HCT116 (cell line): ENCODE measurements at regions not wholly inside any gene's neighbourhood (a gene's known extent, or its start where the extent isn't known, plus 50 kb on each side); places are given as distances from the start of the nearest gene placed in this dataset.

Experiments used
- ATAC-seq: fragments of 200-7000 bp; cut with Tn5 transposase; 2 replicates; pipeline ENCODE4 v1.9.1; 2020; ENCODE audit warnings: mild to moderate bottlenecking, moderate library complexity
- BruUV-seq: library from RNA; stranded (reverse); fragments of 400-500 nt; replicated peaks from 2 replicates; lab custom pipeline; 2021; lab: Mats Ljungman, UMichigan
- CTCF ChIA-PET: fragments of 300-600 bp; sonication (Branson Sonifier 250); formaldehyde crosslinking; loops from one replicate; lab custom pipeline; 2021; ENCODE audit warnings: antibody characterized with exemption; lab: Charles Lee
- POLR2A ChIA-PET: fragments of 300-600, 350-600 bp; sonication (Branson Sonifier 250); formaldehyde crosslinking; loops from one replicate; lab custom pipeline; 2021; ENCODE audit warnings: antibody characterized with exemption; lab: Charles Lee
- RAD21 ChIA-PET, 2 experiments: fragments of 300-600 bp; sonication (Branson Sonifier 250); formaldehyde crosslinking; loops; one replicate each; lab custom pipeline; 2023; ENCODE audit warnings: low total read pairs in 2 of 2; ENCODE audit not compliant: uncharacterized antibody in 2 of 2, unreplicated experiment in 2 of 2, low non-redundant PET in 1 of 2; lab: Charles Lee
- DNase-seq: peaks from one replicate; pipeline ENCODE4 v3.0.0-alpha.2; 2010; ENCODE audit warnings: low read depth, low spot score
- H2AFZ ChIP-seq: fragments of 200-600 bp; shearing (Covaris generic), sonication (generic); 2 replicates; pipeline ENCODE4 v1.6.1; 2017; ENCODE audit warnings: low read depth, mixed run types, mixed read lengths, antibody characterized with exemption, low read length; ENCODE audit not compliant: poor library complexity, severe bottlenecking
- H3K27ac ChIP-seq: 2 replicates; pipeline ENCODE4 v1.5.1; 2012; ENCODE audit warnings: low read depth, low read length
- H3K27me3 ChIP-seq: fragments of 200-600 bp; sonication (generic); 2 replicates; pipeline ENCODE4 v1.6.1; 2016; ENCODE audit warnings: mixed run types, low read length, mixed read lengths; ENCODE audit not compliant: insufficient read depth
- H3K36me3 ChIP-seq, 2 experiments: fragments of 200-500 bp in 1 of 2; fragments of 200-600 bp in 1 of 2; sonication (Bioruptor generic) in 1 of 2; sonication (generic) in 1 of 2; 2 replicates each; pipeline versions ENCODE4 v1.5.1 to v1.6.1; 2014 to 2016; ENCODE audit warnings: low read length in 2 of 2, inconsistent platforms in 1 of 2, mixed read lengths in 1 of 2, mixed run types in 1 of 2; ENCODE audit not compliant: insufficient read depth in 2 of 2, control insufficient read depth in 1 of 2
- H3K4me1 ChIP-seq, 2 experiments: fragments of 200-600 bp in 1 of 2; sonication (generic) in 1 of 2; 2 replicates each; pipeline versions ENCODE4 v1.5.1 to v1.6.1; 2012 to 2017; ENCODE audit warnings: low read length in 2 of 2, inconsistent platforms in 1 of 2, mild to moderate bottlenecking in 1 of 2, mixed read lengths in 1 of 2, mixed run types in 1 of 2, moderate library complexity in 1 of 2; ENCODE audit not compliant: insufficient read depth in 2 of 2, control insufficient read depth in 1 of 2
- H3K4me2 ChIP-seq: fragments of 200-600 bp; sonication (generic); 2 replicates; pipeline ENCODE4 v1.6.1; 2017; ENCODE audit warnings: mixed run types, low read length, mixed read lengths
- H3K4me3 ChIP-seq, 2 experiments: fragments of 200-600 bp in 1 of 2; sonication (generic) in 1 of 2; replicated peaks in 1 of 2; 2 replicates each; pipeline ENCODE4 v1.5.1; 2011 to 2016; ENCODE audit warnings: low read length in 2 of 2, control low read depth in 1 of 2, low read depth in 1 of 2, mild to moderate bottlenecking in 1 of 2, mixed read lengths in 1 of 2, mixed run types in 1 of 2
- H3K79me2 ChIP-seq: fragments of 200-600 bp; sonication (generic); 2 replicates; pipeline ENCODE4 v1.6.1; 2017; ENCODE audit warnings: mild to moderate bottlenecking, mixed run types, low read length, moderate library complexity, mixed read lengths; ENCODE audit not compliant: insufficient read depth
- H3K9ac ChIP-seq: fragments of 200-600 bp; sonication (generic); 2 replicates; pipeline ENCODE4 v1.6.1; 2016; ENCODE audit warnings: low read length, mixed read lengths
- H3K9me2 ChIP-seq: fragments of 200-600 bp; sonication (generic), shearing (Covaris generic); 2 replicates; pipeline ENCODE4 v1.6.1; 2017; ENCODE audit warnings: mixed run types, mild to moderate bottlenecking, moderate library complexity; ENCODE audit not compliant: insufficient read depth
- H3K9me3 ChIP-seq, 2 experiments: fragments of 200-500 bp in 1 of 2; fragments of 200-600 bp in 1 of 2; sonication (Bioruptor generic) in 1 of 2; sonication (generic) in 1 of 2; 2 replicates each; pipeline ENCODE4 v1.6.1; 2014 to 2017; ENCODE audit warnings: low read length in 2 of 2, mixed read lengths in 2 of 2, inconsistent platforms in 1 of 2, low read depth in 1 of 2, mild to moderate bottlenecking in 1 of 2, mixed run types in 1 of 2, moderate library complexity in 1 of 2; ENCODE audit not compliant: control insufficient read depth in 1 of 2, insufficient read depth in 1 of 2
- H4K20me1 ChIP-seq: fragments of 200-600 bp; sonication (generic), shearing (Covaris generic); 2 replicates; pipeline ENCODE4 v1.6.1; 2017; ENCODE audit warnings: mixed run types, mild to moderate bottlenecking, moderate library complexity; ENCODE audit not compliant: insufficient read depth
- CEBPB ChIP-seq: IDR thresholded peaks from 2 replicates; pipeline ENCODE4 v1.6.1; 2012; ENCODE audit warnings: low read depth
- ELF1 ChIP-seq: IDR thresholded peaks from 2 replicates; pipeline ENCODE4 v1.6.1; 2012; ENCODE audit warnings: low read depth, borderline replicate concordance
- JUND ChIP-seq: IDR thresholded peaks from 2 replicates; pipeline ENCODE4 v1.6.1; 2012
- RAD21 ChIP-seq: IDR thresholded peaks from 2 replicates; pipeline ENCODE4 v1.6.1; 2012; ENCODE audit warnings: low read depth, mild to moderate bottlenecking
- SIN3A ChIP-seq: IDR thresholded peaks from 2 replicates; pipeline ENCODE4 v1.6.1; 2012; ENCODE audit warnings: low read depth
- SRF ChIP-seq: IDR thresholded peaks from 2 replicates; pipeline ENCODE4 v1.6.1; 2012; ENCODE audit warnings: low read depth
- ZFX ChIP-seq: fragments of 450-650 bp; IDR thresholded peaks from 2 replicates; pipeline ENCODE4 v1.6.1; 2017
- ZNF274 ChIP-seq: fragments of 200-500 bp; sonication (Bioruptor generic); IDR thresholded peaks from 2 replicates; pipeline ENCODE4 v1.6.1; 2014; ENCODE audit warnings: mild to moderate bottlenecking, low read depth, low read length, inconsistent platforms
- intact Hi-C: fragments of 100-400 bp; cut with micrococcal nuclease; formaldehyde crosslinking; loops from 2 replicates; pipeline ENCODE4 v1.10.0; 2022
- TF ChIP-seq, protein P1 (sequence below), 3 experiments: fragments of 200-600 bp in 1 of 3; sonication (generic) in 1 of 3; IDR thresholded peaks in 2 of 3; conservative IDR thresholded peaks in 1 of 3; 2 replicates each; pipeline ENCODE4 v1.5.1; 2012 to 2017; ENCODE audit warnings: low read depth in 2 of 3, low read length in 2 of 3, antibody characterized with exemption in 1 of 3, borderline replicate concordance in 1 of 3, control low read depth in 1 of 3, mild to moderate bottlenecking in 1 of 3, mixed read lengths in 1 of 3, mixed run types in 1 of 3, moderate library complexity in 1 of 3; ENCODE audit not compliant: insufficient read depth in 1 of 3

DNA sequence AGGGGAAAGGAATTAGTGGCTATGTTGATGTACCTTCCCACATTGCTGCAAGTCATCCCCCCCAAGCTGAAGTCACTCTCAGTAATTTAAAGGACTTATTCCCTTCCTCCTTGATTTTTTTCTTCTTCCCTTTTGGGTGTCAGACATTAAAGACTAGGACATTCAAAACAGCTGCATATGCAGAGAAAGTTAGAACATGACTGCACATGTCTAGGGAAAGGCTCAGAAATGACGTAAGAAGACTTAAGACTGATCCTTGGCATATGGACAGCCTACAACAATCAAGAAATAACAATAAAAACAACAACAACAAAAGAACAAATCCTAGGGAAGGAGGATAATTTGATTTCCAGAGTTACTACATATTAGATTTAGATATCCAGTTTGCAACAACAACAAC is 997.5 kb downstream of the TLE4 start:
- ATAC-seq: no peak
- intact Hi-C loops: no loop called here

DNA sequence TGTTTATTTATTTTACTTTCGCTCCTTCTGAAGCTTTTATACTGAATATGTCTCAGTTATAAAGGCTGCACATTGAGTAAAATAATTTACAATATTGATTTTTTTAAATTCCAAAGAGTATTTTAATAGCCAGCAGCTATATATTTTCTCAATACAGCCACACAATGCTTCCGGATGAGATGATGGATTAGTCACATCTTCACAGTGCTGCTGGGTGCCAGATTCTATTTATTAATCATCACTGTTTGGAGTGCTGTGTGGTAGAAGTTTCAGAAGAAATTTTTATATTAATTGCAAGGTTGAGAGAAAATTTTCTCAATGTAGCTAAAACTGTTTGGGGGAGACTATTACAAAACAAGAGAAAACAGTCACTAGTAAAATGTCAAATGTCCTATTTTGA is 989.8 kb downstream of the TLE4 start:
- no peak overlapping the region for H3K4me2 ChIP-seq
- POLR2A ChIA-PET: no interaction called here
- no peak overlapping the region for H3K27ac ChIP-seq
- no peaks in the 10 kb centered on the region for H3K79me2 ChIP-seq
- RAD21 ChIA-PET: no interaction called here
- H3K9me2 ChIP-seq: no peaks in the 10 kb centered on the region
- no peak overlapping the region for H3K9ac ChIP-seq
- no peak for ATAC-seq
- BruUV-seq: no TSS peak
- H4K20me1 ChIP-seq: no peaks in the 10 kb centered on the region
- intact Hi-C loops: no loop called here
- DNase-seq: no peak
- no peak overlapping the region for H3K4me3 ChIP-seq
- TF ChIP-seq ELF1 (no peak), SRF (no peak), SIN3A (no peak), JUND (no peak), ZNF274 (no peak), RAD21 (no peak), ZFX (no peak), CEBPB (no peak)
- TF ChIP-seq, protein P1, sequence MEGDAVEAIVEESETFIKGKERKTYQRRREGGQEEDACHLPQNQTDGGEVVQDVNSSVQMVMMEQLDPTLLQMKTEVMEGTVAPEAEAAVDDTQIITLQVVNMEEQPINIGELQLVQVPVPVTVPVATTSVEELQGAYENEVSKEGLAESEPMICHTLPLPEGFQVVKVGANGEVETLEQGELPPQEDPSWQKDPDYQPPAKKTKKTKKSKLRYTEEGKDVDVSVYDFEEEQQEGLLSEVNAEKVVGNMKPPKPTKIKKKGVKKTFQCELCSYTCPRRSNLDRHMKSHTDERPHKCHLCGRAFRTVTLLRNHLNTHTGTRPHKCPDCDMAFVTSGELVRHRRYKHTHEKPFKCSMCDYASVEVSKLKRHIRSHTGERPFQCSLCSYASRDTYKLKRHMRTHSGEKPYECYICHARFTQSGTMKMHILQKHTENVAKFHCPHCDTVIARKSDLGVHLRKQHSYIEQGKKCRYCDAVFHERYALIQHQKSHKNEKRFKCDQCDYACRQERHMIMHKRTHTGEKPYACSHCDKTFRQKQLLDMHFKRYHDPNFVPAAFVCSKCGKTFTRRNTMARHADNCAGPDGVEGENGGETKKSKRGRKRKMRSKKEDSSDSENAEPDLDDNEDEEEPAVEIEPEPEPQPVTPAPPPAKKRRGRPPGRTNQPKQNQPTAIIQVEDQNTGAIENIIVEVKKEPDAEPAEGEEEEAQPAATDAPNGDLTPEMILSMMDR (IDR thresholded peaks at IDR 0.05 in 2 of 3, conservative IDR thresholded peaks at IDR 0.05 in 1 of 3; ENCODE audit: borderline replicate concordance in 1 of 3, insufficient read depth in 1 of 3, low read depth in 2 of 3, low read length in 2 of 3): no peak
- TF ChIP-seq, all 23 proteins: peak for 0
- CTCF ChIA-PET: no interaction called here
- Histone ChIP-seq H2AFZ (no peak overlapping the region), H3K36me3 (no peaks in the 10 kb centered on the region), H3K4me1 (no peaks in the 10 kb centered on the region), H3K9me3 (peaks cover 6 to 22% of the 10 kb centered on the region in 2 experiments; a peak in 2 of 4 replicates), H3K27me3 (no peaks in the 10 kb centered on the region)

More for the DNA sequence above, 997.5 kb downstream of the TLE4 start:
- H4K20me1 ChIP-seq: no peaks in the 10 kb centered on the region
- no peak overlapping the region for H3K4me2 ChIP-seq
- peaks cover 9 to 16% of the 10 kb centered on the region in 2 experiments; a peak in 3 of 4 replicates for H3K9me3 ChIP-seq
- DNase-seq: no peak
- POLR2A ChIA-PET: no interaction called here
- H3K9ac ChIP-seq: no peak overlapping the region
- CTCF ChIA-PET: no interaction called here
- H3K27ac ChIP-seq: no peak overlapping the region
- TF ChIP-seq SRF: no peak
- TF ChIP-seq JUND: no peak
- H3K9me2 ChIP-seq: no peaks in the 10 kb centered on the region
- RAD21 ChIA-PET: no interaction called here
- H3K36me3 ChIP-seq: no peaks in the 10 kb centered on the region
- H3K4me1 ChIP-seq: no peaks in the 10 kb centered on the region
- H3K4me3 ChIP-seq: no peak overlapping the region
- H3K27me3 ChIP-seq: no peaks in the 10 kb centered on the region
- no TSS peak for BruUV-seq
- H3K79me2 ChIP-seq: no peaks in the 10 kb centered on the region
- H2AFZ ChIP-seq: no peak overlapping the region
